GM21786 (cell line): ENCODE measurements at regions not wholly inside any gene's neighbourhood (a gene's known extent, or its start where the extent isn't known, plus 50 kb on each side); places are given as distances from the start of the nearest gene placed in this dataset.

ENCODE experiments used
- ATAC-seq: cut with Tn5 transposase; IDR thresholded peaks from one replicate; pipeline ENCODE4 v1.9.1; 2021; ENCODE audit not compliant: unreplicated experiment

GRCh38 chr6:119575721-119576120, 226.2 kb upstream of the MAN1A1 start:
- no peak for ATAC-seq

GRCh38 chr6:119568580-119568979, 219.0 kb upstream of the MAN1A1 start:
- no peak for ATAC-seq

- ATAC-seq = no peak
Observed at GRCh38 chr6:119566546-119567260, 217.1 kb upstream of the MAN1A1 start.

GRCh38 chr6:119565893-119566292, 216.3 kb upstream of the MAN1A1 start:
- ATAC-seq = no peak

GRCh38 chr6:119562168-119562567, 212.6 kb upstream of the MAN1A1 start:
- no peak for ATAC-seq

- no peak for ATAC-seq
Observed at GRCh38 chr6:119559586-119559985, 210.0 kb upstream of the MAN1A1 start.

- ATAC-seq = no peak
Observed at GRCh38 chr6:119557239-119557638, 207.7 kb upstream of the MAN1A1 start.

- no peak for ATAC-seq
Observed at GRCh38 chr6:119552021-119552420, 202.5 kb upstream of the MAN1A1 start.

- ATAC-seq = no peak
Observed at GRCh38 chr6:119547024-119547423, 197.5 kb upstream of the MAN1A1 start.

- no peak for ATAC-seq
Observed at GRCh38 chr6:119545245-119545644, 195.7 kb upstream of the MAN1A1 start.

GRCh38 chr6:119544325-119545175, 195.0 kb upstream of the MAN1A1 start:
- ATAC-seq = no peak

GRCh38 chr6:119543332-119543731, 193.8 kb upstream of the MAN1A1 start:
- no peak for ATAC-seq

GRCh38 chr6:119542037-119542436, 192.5 kb upstream of the MAN1A1 start:
- no peak for ATAC-seq

GRCh38 chr6:119541132-119541905, 191.8 kb upstream of the MAN1A1 start:
- ATAC-seq = no peak

GRCh38 chr6:119540417-119540816, 190.9 kb upstream of the MAN1A1 start:
- no peak for ATAC-seq

GRCh38 chr6:119539066-119539746, 189.6 kb upstream of the MAN1A1 start:
- ATAC-seq = no peak

GRCh38 chr6:119536666-119537065, 187.1 kb upstream of the MAN1A1 start:
- no peak for ATAC-seq

- peak; percentile 55 for ATAC-seq
Observed at GRCh38 chr6:119535332-119535731, 185.8 kb upstream of the MAN1A1 start.

- ATAC-seq = peak; percentile 50
Observed at GRCh38 chr6:119533603-119534279, 184.2 kb upstream of the MAN1A1 start.

- no peak for ATAC-seq
Observed at GRCh38 chr6:119527231-119527578, 177.6 kb upstream of the MAN1A1 start.
